HepG2 (cell line): ENCODE measurements at regions not wholly inside any gene's neighbourhood (a gene's known extent, or its start where the extent isn't known, plus 50 kb on each side); places are given as distances from the start of the nearest gene placed in this dataset.
A peak's percentile ranks its signal among the peaks of the same experiment; 100 is the strongest.

Experiments used
- CREM ChIP-seq, 2 experiments: sonication (generic) in 1 of 2; formaldehyde crosslinking in 1 of 2; IDR thresholded peaks; 2 replicates each; pipeline versions ENCODE4 v1.4.0 to v1.6.1; 2016 to 2020; ENCODE audit warnings: antibody characterized with exemption in 1 of 2, mild to moderate bottlenecking in 1 of 2, missing genetic modification reagents in 1 of 2
- FOSL2 ChIP-seq: sonication (generic); formaldehyde crosslinking; IDR thresholded peaks from 2 replicates; pipeline ENCODE4 v1.4.0; 2020; ENCODE audit warnings: missing genetic modification reagents
- IRX3 ChIP-seq: sonication (generic); formaldehyde crosslinking; IDR thresholded peaks from 2 replicates; pipeline ENCODE4 v1.8.1; 2023; ENCODE audit warnings: mild to moderate bottlenecking, low read depth, missing genetic modification reagents, borderline replicate concordance
- MEF2D ChIP-seq: sonication (generic); formaldehyde crosslinking; IDR thresholded peaks from 2 replicates; pipeline ENCODE4 v1.5.1; 2020; ENCODE audit warnings: mild to moderate bottlenecking, missing genetic modification reagents
- PHF5A ChIP-seq: IDR thresholded peaks from one replicate; pipeline ENCODE4 v1.6.1; 2018; ENCODE audit warnings: low read depth, missing genetic modification reagents; ENCODE audit not compliant: unreplicated experiment
- RXRB ChIP-seq: IDR thresholded peaks from 2 replicates; pipeline ENCODE4 v1.6.1; 2016; ENCODE audit warnings: borderline replicate concordance, missing genetic modification reagents, missing compliant biosample characterization
- ZFP90 ChIP-seq: sonication (generic); formaldehyde crosslinking; IDR thresholded peaks from 2 replicates; pipeline ENCODE4 v1.8.0; 2022; ENCODE audit warnings: missing genetic modification reagents, mild to moderate bottlenecking, inconsistent platforms, borderline replicate concordance
- ZNF138 ChIP-seq: sonication (generic); formaldehyde crosslinking; IDR thresholded peaks from 2 replicates; pipeline ENCODE4 v1.5.0; 2020; ENCODE audit warnings: mild to moderate bottlenecking, low read depth, missing genetic modification reagents
- ZNF180 ChIP-seq: sonication (generic); formaldehyde crosslinking; IDR thresholded peaks from 2 replicates; pipeline ENCODE4 v1.4.0; 2020; ENCODE audit warnings: low read depth, missing genetic modification reagents, borderline replicate concordance
- ZNF207 ChIP-seq: fragments of 450-650 bp; IDR thresholded peaks from 2 replicates; pipeline ENCODE4 v1.6.1; 2016; ENCODE audit warnings: antibody characterized with exemption, borderline replicate concordance
- TF ChIP-seq, protein P1 (sequence below): sonication (generic); formaldehyde crosslinking; IDR thresholded peaks from 2 replicates; pipeline ENCODE4 v1.5.0; 2020; ENCODE audit warnings: mild to moderate bottlenecking, missing genetic modification reagents, borderline replicate concordance
- TF ChIP-seq, protein P2 (sequence below): sonication (generic); formaldehyde crosslinking; conservative IDR thresholded peaks from 2 replicates; pipeline ENCODE4 v1.4.0; 2020; ENCODE audit warnings: mild to moderate bottlenecking, missing genetic modification reagents, moderate library complexity
- TF ChIP-seq, protein P3 (sequence below): sonication (generic); formaldehyde crosslinking; IDR thresholded peaks from 2 replicates; pipeline ENCODE4 v1.5.1; 2020; ENCODE audit warnings: mild to moderate bottlenecking, moderate library complexity, missing genetic modification reagents
- TF ChIP-seq, protein P4 (sequence below): sonication (generic); formaldehyde crosslinking; IDR thresholded peaks from 2 replicates; pipeline ENCODE4 v1.5.1; 2020; ENCODE audit warnings: mild to moderate bottlenecking, missing genetic modification reagents, borderline replicate concordance

DNA sequence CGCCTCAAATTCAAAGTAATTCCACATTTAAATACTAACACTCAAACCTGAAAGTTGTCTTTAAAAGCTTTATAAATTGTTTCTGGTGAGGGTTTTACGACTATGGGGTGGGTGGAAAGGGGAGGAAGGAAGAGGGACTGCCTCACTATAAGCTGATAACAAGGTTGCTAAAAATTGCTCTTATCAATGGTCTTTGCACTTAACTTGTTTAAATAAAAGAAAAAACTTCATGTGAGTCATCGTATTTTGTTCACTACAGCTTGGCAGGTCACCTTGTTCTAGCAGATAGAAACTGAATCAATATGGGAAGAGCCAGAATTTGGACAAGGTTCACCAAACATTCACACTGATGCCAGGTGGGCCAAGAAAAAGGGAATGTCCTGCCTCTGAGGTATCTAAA, 129.2 kb downstream of the TES start (continued):
- TF ChIP-seq, protein P1, sequence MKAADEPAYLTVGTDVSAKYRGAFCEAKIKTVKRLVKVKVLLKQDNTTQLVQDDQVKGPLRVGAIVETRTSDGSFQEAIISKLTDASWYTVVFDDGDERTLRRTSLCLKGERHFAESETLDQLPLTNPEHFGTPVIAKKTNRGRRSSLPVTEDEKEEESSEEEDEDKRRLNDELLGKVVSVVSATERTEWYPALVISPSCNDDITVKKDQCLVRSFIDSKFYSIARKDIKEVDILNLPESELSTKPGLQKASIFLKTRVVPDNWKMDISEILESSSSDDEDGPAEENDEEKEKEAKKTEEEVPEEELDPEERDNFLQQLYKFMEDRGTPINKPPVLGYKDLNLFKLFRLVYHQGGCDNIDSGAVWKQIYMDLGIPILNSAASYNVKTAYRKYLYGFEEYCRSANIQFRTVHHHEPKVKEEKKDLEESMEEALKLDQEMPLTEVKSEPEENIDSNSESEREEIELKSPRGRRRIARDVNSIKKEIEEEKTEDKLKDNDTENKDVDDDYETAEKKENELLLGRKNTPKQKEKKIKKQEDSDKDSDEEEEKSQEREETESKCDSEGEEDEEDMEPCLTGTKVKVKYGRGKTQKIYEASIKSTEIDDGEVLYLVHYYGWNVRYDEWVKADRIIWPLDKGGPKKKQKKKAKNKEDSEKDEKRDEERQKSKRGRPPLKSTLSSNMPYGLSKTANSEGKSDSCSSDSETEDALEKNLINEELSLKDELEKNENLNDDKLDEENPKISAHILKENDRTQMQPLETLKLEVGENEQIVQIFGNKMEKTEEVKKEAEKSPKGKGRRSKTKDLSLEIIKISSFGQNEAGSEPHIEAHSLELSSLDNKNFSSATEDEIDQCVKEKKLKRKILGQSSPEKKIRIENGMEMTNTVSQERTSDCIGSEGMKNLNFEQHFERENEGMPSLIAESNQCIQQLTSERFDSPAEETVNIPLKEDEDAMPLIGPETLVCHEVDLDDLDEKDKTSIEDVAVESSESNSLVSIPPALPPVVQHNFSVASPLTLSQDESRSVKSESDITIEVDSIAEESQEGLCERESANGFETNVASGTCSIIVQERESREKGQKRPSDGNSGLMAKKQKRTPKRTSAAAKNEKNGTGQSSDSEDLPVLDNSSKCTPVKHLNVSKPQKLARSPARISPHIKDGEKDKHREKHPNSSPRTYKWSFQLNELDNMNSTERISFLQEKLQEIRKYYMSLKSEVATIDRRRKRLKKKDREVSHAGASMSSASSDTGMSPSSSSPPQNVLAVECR (CRISPR knock-in tag) = no peak
- TF ChIP-seq, protein P2, sequence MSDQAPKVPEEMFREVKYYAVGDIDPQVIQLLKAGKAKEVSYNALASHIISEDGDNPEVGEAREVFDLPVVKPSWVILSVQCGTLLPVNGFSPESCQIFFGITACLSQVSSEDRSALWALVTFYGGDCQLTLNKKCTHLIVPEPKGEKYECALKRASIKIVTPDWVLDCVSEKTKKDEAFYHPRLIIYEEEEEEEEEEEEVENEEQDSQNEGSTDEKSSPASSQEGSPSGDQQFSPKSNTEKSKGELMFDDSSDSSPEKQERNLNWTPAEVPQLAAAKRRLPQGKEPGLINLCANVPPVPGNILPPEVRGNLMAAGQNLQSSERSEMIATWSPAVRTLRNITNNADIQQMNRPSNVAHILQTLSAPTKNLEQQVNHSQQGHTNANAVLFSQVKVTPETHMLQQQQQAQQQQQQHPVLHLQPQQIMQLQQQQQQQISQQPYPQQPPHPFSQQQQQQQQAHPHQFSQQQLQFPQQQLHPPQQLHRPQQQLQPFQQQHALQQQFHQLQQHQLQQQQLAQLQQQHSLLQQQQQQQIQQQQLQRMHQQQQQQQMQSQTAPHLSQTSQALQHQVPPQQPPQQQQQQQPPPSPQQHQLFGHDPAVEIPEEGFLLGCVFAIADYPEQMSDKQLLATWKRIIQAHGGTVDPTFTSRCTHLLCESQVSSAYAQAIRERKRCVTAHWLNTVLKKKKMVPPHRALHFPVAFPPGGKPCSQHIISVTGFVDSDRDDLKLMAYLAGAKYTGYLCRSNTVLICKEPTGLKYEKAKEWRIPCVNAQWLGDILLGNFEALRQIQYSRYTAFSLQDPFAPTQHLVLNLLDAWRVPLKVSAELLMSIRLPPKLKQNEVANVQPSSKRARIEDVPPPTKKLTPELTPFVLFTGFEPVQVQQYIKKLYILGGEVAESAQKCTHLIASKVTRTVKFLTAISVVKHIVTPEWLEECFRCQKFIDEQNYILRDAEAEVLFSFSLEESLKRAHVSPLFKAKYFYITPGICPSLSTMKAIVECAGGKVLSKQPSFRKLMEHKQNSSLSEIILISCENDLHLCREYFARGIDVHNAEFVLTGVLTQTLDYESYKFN = peak; percentile 56
- TF ChIP-seq ZNF180 (no peak), ZNF138 (CRISPR knock-in tag) (no peak), CREM (IDR thresholded peaks at IDR 0.05) (no peak), CREM (CRISPR knock-in tag; IDR thresholded peaks at IDR 0.05) (no peak), IRX3 (no peak), PHF5A (CRISPR knock-in tag) (no peak), MEF2D (CRISPR knock-in tag) (0 out of 2 replicates have a peak, but pooled peaks have one; percentile 54), ZNF207 (no peak), FOSL2 (CRISPR knock-in tag) (peak; percentile 55), ZFP90 (no peak), RXRB (CRISPR knock-in tag) (0 out of 2 replicates have a peak, but pooled peaks have one; percentile 16)
- TF ChIP-seq, protein P3, sequence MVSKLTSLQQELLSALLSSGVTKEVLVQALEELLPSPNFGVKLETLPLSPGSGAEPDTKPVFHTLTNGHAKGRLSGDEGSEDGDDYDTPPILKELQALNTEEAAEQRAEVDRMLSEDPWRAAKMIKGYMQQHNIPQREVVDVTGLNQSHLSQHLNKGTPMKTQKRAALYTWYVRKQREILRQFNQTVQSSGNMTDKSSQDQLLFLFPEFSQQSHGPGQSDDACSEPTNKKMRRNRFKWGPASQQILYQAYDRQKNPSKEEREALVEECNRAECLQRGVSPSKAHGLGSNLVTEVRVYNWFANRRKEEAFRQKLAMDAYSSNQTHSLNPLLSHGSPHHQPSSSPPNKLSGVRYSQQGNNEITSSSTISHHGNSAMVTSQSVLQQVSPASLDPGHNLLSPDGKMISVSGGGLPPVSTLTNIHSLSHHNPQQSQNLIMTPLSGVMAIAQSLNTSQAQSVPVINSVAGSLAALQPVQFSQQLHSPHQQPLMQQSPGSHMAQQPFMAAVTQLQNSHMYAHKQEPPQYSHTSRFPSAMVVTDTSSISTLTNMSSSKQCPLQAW (CRISPR knock-in tag) = no peak
- TF ChIP-seq, protein P4, sequence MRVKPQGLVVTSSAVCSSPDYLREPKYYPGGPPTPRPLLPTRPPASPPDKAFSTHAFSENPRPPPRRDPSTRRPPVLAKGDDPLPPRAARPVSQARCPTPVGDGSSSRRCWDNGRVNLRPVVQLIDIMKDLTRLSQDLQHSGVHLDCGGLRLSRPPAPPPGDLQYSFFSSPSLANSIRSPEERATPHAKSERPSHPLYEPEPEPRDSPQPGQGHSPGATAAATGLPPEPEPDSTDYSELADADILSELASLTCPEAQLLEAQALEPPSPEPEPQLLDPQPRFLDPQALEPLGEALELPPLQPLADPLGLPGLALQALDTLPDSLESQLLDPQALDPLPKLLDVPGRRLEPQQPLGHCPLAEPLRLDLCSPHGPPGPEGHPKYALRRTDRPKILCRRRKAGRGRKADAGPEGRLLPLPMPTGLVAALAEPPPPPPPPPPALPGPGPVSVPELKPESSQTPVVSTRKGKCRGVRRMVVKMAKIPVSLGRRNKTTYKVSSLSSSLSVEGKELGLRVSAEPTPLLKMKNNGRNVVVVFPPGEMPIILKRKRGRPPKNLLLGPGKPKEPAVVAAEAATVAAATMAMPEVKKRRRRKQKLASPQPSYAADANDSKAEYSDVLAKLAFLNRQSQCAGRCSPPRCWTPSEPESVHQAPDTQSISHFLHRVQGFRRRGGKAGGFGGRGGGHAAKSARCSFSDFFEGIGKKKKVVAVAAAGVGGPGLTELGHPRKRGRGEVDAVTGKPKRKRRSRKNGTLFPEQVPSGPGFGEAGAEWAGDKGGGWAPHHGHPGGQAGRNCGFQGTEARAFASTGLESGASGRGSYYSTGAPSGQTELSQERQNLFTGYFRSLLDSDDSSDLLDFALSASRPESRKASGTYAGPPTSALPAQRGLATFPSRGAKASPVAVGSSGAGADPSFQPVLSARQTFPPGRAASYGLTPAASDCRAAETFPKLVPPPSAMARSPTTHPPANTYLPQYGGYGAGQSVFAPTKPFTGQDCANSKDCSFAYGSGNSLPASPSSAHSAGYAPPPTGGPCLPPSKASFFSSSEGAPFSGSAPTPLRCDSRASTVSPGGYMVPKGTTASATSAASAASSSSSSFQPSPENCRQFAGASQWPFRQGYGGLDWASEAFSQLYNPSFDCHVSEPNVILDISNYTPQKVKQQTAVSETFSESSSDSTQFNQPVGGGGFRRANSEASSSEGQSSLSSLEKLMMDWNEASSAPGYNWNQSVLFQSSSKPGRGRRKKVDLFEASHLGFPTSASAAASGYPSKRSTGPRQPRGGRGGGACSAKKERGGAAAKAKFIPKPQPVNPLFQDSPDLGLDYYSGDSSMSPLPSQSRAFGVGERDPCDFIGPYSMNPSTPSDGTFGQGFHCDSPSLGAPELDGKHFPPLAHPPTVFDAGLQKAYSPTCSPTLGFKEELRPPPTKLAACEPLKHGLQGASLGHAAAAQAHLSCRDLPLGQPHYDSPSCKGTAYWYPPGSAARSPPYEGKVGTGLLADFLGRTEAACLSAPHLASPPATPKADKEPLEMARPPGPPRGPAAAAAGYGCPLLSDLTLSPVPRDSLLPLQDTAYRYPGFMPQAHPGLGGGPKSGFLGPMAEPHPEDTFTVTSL (CRISPR knock-in tag) = peak; percentile 39; the same call in 1 of the 2 replicates
